ENCODE measurements at regions not wholly inside any gene's neighbourhood (a gene's known extent, or its start where the extent isn't known, plus 50 kb on each side); places are given as distances from the start of the nearest gene placed in this dataset.

DNA sequence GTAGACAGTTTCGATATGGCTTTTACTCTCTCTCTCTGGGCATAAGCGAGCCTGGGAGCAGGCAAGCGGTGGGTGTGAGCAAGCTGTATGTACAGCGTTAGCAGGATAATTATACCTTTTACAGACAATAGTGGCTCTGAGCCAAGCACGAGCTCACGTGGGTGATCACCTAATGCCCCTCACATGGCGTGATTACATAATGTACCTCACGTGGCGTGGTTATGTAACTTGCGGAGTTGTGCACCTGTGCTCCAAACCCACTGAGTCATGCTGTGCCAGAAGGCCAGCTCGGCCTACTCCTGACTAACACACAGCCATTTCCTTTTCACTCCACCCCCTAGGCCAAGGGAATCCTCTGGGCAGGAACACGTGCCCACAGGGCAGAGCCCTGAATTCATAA is 797.2 kb downstream of the EFNA5 start:
- Histone ChIP-seq H3K27me3 (no peaks in the 10 kb centered on the region), H3K9me3 (replicated peaks) (peaks cover 4% of the 10 kb centered on the region; the same call in 1 of the 2 replicates), H3K36me3 (no peaks in the 10 kb centered on the region), H3K4me1 (no peaks in the 10 kb centered on the region), H3K27ac (no peak overlapping the region; the same call in 1 of the 2 replicates), H3K4me3 (no peak overlapping the region)
- DNase-seq, result peak; percentile 24 to 36

DNA sequence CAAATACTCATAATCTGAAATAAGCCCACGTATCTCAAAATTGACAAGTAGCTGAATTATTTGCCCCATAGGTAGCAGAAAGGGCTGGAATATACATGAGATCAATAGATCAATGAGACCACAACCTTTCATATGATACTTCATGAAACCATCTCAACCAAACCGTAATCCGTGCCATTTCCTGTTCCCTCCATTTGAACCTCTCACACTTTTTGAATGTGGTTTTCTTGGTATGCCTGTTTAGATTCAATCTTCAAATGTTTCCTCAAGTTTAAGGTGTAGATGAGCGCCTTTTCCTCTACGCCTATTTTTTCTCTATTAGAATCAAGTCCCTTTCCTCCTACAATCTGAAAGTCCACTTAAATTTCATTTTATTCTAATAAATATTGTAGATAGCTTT is 805.5 kb downstream of the EFNA5 start:
- H3K4me1 ChIP-seq, result peaks cover 9% of the 10 kb centered on the region
- no peaks in the 10 kb centered on the region for H3K36me3 ChIP-seq
- H3K4me3 ChIP-seq, result no peak overlapping the region
- no peak overlapping the region for H3K27ac ChIP-seq
- H3K9me3 ChIP-seq (replicated peaks), result no peaks in the 10 kb centered on the region
- H3K27me3 ChIP-seq, result no peaks in the 10 kb centered on the region
- no peak for DNase-seq

DNA sequence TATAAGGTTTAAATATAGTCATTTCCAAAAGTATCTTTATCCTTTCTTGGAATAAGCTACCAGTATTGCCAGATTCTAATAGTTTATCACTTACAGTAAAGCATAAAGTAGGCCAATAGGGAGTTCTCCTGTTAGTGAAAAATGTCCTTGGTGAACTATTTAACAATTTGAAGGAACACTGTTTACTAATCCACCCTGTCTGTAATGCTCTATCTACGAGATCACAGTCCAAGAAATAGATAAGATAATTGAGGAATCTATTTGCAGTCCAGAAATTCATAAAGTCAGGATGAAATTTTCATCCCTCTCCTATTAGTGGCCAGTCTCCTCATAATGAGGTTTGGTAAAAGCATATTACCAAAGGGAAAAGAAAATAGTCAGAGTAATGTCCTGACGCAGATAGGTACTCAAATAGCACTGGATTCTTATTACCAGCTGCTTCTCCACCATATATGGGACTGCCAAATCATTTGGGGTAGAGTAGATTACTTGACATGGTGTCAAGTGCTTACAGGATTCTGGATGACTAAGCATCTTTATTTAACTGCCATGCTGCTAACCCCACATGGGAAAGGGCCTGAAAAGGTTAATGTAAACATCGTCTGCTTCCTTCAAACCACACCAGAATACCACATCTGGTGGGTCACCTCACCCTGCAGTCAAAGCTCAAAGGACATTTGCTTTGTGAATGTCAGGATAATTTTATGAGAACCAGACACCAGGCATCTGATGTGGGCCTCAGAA is 808.1 kb downstream of the EFNA5 start:
- peak; percentile 34 to 61 for DNase-seq

DNA sequence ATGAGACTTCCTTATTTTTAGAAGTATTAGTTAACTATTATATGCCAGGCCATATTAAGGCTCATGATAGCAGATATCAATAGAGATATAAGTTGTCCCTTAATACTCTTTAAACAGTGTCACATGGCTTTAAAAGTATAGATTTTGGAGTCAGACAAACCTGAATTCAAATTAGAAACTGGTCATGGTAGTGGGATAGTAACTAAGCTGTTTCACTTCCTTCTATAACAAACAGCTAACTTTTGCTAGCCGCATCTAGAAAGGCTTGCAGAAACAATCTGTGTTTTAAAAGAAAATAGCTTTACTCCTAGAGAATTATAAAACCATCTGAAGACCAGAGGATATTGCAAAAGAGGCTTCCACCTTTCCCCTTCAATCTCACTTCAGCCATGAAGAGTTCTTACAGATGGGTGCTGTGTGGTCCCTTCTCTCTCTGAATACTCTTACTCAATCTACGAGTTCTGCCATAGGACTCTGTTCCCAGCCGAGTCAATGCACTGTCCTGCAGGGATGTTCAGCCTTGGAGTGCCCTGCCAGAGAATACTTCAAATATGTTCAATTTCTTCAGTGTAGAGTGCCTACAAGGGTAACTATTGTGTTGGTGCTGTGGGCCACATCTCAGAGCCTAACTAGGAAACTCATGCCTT is 810.2 kb downstream of the EFNA5 start:
- DNase-seq, result no peak
- Histone ChIP-seq H3K9me3 (replicated peaks) (no peaks in the 10 kb centered on the region), H3K27ac (no peak overlapping the region), H3K36me3 (no peaks in the 10 kb centered on the region), H3K4me3 (no peak overlapping the region), H3K4me1 (peaks cover 9% of the 10 kb centered on the region), H3K27me3 (no peaks in the 10 kb centered on the region)

More for the DNA sequence above, 808.1 kb downstream of the EFNA5 start:
- Histone ChIP-seq H3K36me3 (no peaks in the 10 kb centered on the region), H3K4me3 (no peak overlapping the region), H3K9me3 (replicated peaks) (no peaks in the 10 kb centered on the region), H3K27ac (no peak overlapping the region), H3K27me3 (no peaks in the 10 kb centered on the region), H3K4me1 (peaks cover 9% of the 10 kb centered on the region)

DNA sequence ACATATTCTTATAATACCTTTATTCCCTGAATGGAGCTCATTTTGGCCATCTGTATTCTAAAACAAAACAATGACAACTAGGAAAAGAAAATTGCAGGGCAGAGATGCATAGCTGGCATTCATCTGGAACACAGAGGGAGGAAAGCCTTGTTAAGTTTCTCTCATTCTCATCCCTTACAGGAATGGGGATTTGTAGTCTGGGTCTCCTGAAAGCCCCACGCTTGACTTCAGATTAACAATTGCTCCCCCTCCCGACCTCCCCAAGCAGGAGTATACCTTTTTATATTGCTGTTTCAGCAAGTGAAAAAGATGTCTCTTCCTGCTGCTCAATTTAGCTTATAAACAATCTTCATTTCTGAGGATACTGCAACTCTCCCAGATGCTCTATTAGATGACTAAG is 812.1 kb downstream of the EFNA5 start:
- Histone ChIP-seq H3K27me3 (no peaks in the 10 kb centered on the region), H3K27ac (no peak overlapping the region), H3K9me3 (replicated peaks) (no peaks in the 10 kb centered on the region), H3K4me1 (peaks cover 19% of the 10 kb centered on the region), H3K4me3 (no peak overlapping the region), H3K36me3 (no peaks in the 10 kb centered on the region)
- DNase-seq, result no peak

DNA sequence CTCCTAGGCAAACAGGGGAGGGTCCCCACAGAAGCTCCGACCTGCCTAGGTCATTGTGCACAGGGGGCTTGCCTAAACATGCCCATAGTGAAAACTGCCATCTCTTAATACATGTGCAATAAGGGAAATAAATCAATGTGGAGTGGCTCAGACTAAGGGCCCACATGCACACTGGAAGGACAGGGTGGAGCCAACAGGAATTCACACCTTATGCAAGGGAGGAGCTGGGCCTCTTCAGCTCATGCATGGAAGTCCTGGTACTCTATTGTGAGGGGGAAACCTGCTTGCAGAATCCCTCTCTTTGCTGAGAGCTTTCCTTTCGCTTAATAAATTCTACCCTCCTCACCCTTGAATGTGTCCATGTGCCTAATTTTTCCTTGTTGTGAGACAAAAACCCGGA is 815.8 kb downstream of the EFNA5 start:
- H3K27ac ChIP-seq, result no peak overlapping the region
- no peak overlapping the region for H3K4me3 ChIP-seq
- no peaks in the 10 kb centered on the region for H3K36me3 ChIP-seq
- H3K4me1 ChIP-seq, result peaks cover 16% of the 10 kb centered on the region
- no peaks in the 10 kb centered on the region for H3K9me3 ChIP-seq (replicated peaks)
- DNase-seq, result no peak
- H3K27me3 ChIP-seq, result no peaks in the 10 kb centered on the region

DNA sequence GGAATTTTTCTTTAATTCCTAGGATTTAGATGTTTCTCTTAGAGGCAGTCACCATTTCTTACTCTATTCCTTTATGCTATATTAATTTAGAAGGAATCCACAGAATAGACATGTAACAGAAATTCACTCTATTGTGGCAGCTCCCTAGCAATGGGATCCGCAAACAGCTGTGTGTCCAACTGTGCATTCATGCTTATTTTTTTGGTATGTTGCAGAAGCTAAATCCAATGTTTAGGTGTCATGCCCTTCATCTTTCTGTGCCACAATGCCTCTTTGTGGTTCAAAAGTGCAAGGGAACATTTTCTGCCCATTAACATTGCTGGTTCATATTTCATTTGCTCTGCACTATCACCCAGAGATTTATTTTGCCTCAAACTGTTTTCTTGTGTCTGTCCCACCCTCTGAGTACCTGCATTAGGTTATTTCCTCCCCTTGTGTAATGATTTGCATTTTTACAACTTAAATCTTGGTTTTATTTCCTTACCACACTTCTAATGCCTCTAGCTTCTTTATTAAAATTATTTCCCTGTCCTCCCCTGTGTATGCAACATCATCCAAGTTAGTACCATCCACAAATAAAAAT is 816.5 kb downstream of the EFNA5 start:
- Histone ChIP-seq H3K27me3 (no peaks in the 10 kb centered on the region), H3K4me3 (no peak overlapping the region), H3K4me1 (peaks cover 16% of the 10 kb centered on the region), H3K36me3 (no peaks in the 10 kb centered on the region), H3K27ac (peak overlapping the region; percentile 20), H3K9me3 (replicated peaks) (no peaks in the 10 kb centered on the region)
- peak; percentile 42 to 81 for DNase-seq

DNA sequence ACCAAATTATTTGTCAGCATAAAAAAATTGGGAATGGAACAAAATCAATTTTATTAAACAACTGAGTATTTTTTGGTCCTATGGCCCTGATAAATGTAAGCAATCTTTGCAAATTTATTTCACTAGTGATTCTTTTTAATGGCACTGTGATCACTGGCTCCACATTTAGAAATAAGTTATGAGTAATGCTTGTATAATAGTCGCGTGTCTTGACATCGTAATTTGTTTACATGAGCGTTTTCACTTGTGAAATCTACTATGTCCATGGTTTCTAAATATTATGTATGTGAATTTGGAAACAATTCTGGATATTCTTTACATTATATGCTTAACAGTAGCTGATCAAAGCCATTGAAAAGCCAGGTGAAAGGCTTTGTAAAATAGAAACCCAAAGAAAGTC is 817.5 kb downstream of the EFNA5 start:
- no peak overlapping the region; the same call in 1 of the 2 replicates for H3K27ac ChIP-seq
- H3K4me3 ChIP-seq, result no peak overlapping the region
- H3K27me3 ChIP-seq, result no peaks in the 10 kb centered on the region
- no peaks in the 10 kb centered on the region for H3K9me3 ChIP-seq (replicated peaks)
- no peaks in the 10 kb centered on the region for H3K36me3 ChIP-seq
- no peak for DNase-seq
- peaks cover 16% of the 10 kb centered on the region for H3K4me1 ChIP-seq

DNA sequence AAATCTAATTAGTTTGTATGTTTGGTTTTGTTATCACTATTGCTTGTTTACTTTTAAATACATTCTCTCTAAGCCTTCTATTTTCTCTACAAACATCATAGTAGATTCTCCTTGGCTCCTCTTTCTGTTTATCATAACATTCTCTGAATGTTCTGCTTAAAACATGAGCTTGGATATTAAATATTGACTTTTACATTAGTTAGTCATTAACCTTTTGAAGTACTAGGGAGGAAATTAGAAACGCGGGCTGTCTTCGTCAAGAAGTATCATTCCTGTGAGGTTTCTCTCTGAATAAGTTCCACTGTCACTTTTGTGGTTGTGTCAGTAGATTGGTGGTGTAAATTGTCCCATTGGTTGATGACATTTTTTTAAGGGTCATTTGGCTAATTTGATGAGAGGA is 821.5 kb downstream of the EFNA5 start:
- Histone ChIP-seq H3K27me3 (no peaks in the 10 kb centered on the region), H3K27ac (no peak overlapping the region), H3K4me3 (no peak overlapping the region), H3K9me3 (replicated peaks) (no peaks in the 10 kb centered on the region), H3K36me3 (no peaks in the 10 kb centered on the region), H3K4me1 (peaks cover 10% of the 10 kb centered on the region)
- no peak for DNase-seq

DNA sequence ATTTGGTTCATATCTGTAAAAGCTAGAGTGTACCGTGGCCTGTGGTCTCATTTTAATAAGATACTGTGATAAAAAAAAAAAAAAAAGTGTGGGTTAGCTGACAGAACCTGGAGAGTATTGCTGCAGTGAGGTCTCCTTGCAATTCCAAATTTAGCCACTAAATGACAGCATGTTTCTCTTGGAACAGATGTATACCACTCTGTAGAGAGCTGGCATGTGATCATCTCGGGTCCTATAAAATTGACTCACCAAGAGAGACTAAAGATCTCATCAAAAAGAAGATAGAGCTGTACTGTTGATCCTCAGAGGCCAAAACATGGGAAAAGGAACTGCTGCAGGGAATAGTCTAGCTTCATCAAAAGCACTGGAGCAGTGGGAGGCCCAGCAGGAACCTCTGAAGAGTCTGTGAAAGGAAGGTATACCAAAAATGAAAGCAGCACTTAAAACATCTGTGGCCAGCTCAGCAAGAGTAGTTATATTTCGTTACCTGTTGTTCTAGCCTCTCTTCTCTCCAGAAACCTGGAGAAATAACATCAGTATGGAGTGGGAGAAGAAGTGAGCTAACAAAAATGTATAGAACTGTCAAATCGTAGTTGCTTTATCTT is 826.8 kb downstream of the EFNA5 start:
- Histone ChIP-seq H3K27me3 (no peaks in the 10 kb centered on the region), H3K9me3 (replicated peaks) (0 out of 2 replicates have a peak, but pooled peaks cover 6% of the 10 kb centered on the region), H3K4me1 (no peaks in the 10 kb centered on the region), H3K27ac (no peak overlapping the region), H3K4me3 (no peak overlapping the region), H3K36me3 (no peaks in the 10 kb centered on the region)
- peak in 1 of 2 experiments; percentile 43 for DNase-seq

DNA sequence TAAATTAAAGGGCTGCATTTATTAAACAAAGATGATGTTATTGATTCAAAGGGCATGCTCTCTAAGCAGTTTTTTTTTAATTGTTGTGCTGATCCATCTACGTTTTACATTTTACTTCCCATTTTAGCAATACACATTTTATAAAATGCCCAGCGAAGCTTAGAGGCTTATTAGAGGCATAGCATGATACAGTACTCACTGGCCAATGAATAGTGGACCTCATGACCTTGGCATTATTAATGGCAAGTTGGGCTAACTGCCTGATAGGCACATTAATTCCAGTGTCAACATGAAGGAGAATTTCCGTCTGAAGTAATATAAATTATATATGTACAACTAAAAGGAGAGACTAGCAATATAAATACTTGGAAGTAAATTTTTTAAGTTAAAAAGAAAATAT is 837.2 kb downstream of the EFNA5 start:
- DNase-seq, result no peak
- H3K27me3 ChIP-seq, result no peaks in the 10 kb centered on the region
- H3K27ac ChIP-seq, result no peak overlapping the region
- no peak overlapping the region for H3K4me3 ChIP-seq
- H3K4me1 ChIP-seq, result no peaks in the 10 kb centered on the region
- no peaks in the 10 kb centered on the region for H3K36me3 ChIP-seq
- no peaks in the 10 kb centered on the region for H3K9me3 ChIP-seq (replicated peaks)

DNA sequence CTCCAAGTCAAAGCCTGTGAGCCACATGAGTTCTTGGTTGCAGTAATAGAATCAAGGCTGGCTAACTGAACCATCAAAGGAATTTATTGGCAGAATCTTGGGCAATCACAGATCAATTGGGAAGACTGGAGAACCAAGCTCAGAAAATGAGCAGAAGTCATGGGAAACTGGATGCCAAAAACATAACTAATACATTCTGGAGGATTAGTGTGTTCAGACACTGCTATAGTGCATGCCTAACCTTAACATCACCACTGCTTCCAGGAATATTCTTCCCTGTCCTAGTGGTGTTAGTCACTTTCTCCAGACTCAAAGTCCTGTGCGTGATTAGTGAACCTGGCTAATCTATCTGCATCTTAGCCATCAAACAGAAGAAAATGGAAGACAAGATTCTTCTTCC is 843.7 kb downstream of the EFNA5 start:
- H3K9me3 ChIP-seq (replicated peaks), result no peaks in the 10 kb centered on the region
- DNase-seq, result no peak
- no peaks in the 10 kb centered on the region for H3K36me3 ChIP-seq
- H3K4me1 ChIP-seq, result no peaks in the 10 kb centered on the region
- no peaks in the 10 kb centered on the region for H3K27me3 ChIP-seq
- no peak overlapping the region for H3K4me3 ChIP-seq
- no peak overlapping the region for H3K27ac ChIP-seq

DNA sequence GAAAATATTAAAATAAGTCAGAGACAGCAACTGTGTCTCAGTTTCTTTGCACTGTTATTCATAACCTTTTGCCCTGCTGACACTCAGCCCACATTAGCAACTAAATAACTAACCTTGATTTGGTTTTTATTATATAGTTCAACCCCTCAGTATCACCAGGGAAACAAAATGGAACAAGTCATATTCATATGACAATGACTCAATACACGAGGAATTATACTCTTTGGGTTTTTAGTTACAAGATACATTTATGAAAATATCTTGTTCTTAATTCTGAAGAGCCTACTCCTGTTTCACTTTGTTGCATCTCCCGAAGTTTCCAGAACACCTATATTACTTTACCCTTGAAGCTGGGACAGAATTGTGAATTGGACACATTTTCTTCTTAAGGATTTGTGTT is 845.4 kb downstream of the EFNA5 start:
- Histone ChIP-seq H3K27me3 (no peaks in the 10 kb centered on the region), H3K27ac (no peak overlapping the region), H3K4me1 (no peaks in the 10 kb centered on the region), H3K9me3 (replicated peaks) (no peaks in the 10 kb centered on the region), H3K4me3 (no peak overlapping the region), H3K36me3 (no peaks in the 10 kb centered on the region)
- DNase-seq, result no peak

DNA sequence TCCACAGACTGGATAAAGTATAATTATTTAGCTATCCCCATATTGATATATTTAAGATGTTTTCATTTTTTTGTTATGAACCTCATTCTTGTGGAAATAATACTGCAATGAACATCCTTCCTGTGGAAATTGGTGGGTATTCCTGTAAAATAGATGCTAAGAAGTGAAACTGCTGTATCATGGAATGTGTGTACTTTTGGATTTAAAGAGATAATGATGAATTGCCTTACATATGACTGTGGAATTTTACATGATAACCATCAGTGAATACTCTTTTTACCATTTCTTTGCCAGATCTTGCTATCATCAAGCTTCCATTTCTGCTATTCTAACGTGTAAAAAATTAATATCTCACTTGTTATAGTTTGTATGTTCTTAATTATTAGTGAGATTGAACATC is 847.9 kb downstream of the EFNA5 start:
- no peaks in the 10 kb centered on the region for H3K27me3 ChIP-seq
- H3K9me3 ChIP-seq (replicated peaks), result no peaks in the 10 kb centered on the region
- H3K27ac ChIP-seq, result no peak overlapping the region
- DNase-seq, result no peak
- H3K4me3 ChIP-seq, result no peak overlapping the region
- H3K36me3 ChIP-seq, result no peaks in the 10 kb centered on the region
- H3K4me1 ChIP-seq, result no peaks in the 10 kb centered on the region

DNA sequence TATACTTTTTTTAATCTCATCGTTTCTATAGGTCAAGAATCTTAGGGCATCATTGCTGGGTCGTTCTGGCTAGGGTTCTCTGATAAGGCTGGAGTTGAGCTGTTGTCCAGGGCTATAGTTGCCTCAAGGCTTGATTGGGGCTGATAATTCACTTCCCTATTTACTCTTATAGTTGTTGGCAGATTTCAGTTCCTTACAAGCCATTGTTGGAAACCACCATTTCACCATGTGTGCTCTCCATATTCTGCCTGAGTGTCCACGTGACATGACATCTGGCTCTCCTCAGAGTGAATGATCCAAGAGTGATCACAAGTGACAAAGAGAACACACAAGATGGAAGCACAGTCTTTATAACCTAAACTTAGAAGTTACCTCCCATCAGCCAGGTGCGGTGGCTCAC is 852.2 kb downstream of the EFNA5 start:
- Histone ChIP-seq H3K9me3 (replicated peaks) (no peaks in the 10 kb centered on the region), H3K27me3 (no peaks in the 10 kb centered on the region), H3K36me3 (no peaks in the 10 kb centered on the region), H3K27ac (no peak overlapping the region), H3K4me1 (no peaks in the 10 kb centered on the region), H3K4me3 (no peak overlapping the region)
- DNase-seq, result no peak

All from SJCRH30 (cell line).